ENCODE measurements at regions not wholly inside any gene's neighbourhood (a gene's known extent, or its start where the extent isn't known, plus 50 kb on each side); places are given as distances from the start of the nearest gene placed in this dataset.

DNA sequence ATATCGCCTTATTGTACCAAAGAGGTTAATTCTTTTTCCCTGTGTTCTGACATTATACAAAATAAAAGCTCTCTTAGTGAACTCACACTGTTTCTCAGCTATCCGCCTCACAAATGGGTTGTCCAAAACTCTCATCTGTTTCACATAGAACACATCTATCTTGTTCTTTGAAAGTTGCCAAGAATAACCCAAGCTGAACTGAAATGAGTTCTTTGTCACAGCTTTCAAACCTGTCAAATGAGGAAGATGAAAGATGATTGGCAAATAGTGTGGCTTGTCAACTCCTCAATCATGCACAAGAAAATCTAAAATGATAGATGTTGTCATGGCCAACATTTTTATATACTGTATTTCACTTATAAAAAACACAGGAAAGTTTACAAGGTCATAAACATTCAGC, 168.1 kb upstream of the OSTN start:
- H3K36me3 ChIP-seq (ENCODE audit: control insufficient read depth in 2 of 2, extremely low read depth in 1 of 2, insufficient read depth in 2 of 2, low read length in 2 of 2), result no peaks in the 10 kb centered on the region
- intact Hi-C loops (cut with micrococcal nuclease), result no loop called here
- no peaks in the 10 kb centered on the region for H3K9me3 ChIP-seq (replicated peaks; ENCODE audit: control insufficient read depth, insufficient read depth, low read length)
- no peaks in the 10 kb centered on the region for H3K27me3 ChIP-seq (ENCODE audit: control insufficient read depth in 2 of 2, insufficient read depth in 2 of 2, low read length in 2 of 2)
- H3K9me1 ChIP-seq (replicated peaks; ENCODE audit: control insufficient read depth, extremely low read depth, insufficient read depth, low read length), result no peaks in the 10 kb centered on the region
- no TSS peak for BruUV-seq (replicated peaks)
- ChIA-PET POLR2A (no interaction called here), CTCF (no interaction called here)
- H3K4me2 ChIP-seq (ENCODE audit: insufficient read depth, low read length), result no peak overlapping the region
- no peak for TF ChIP-seq MYC (IDR thresholded peaks at IDR 0.05; ENCODE audit: low read depth, low read length)
- no peak for TF ChIP-seq POLR2A (IDR thresholded peaks at IDR 0.05; ENCODE audit: low read depth, low read length)
- TF ChIP-seq FOS (IDR thresholded peaks at IDR 0.05; ENCODE audit: borderline replicate concordance, insufficient read depth, low read length), result no peak
- TF ChIP-seq POLR2AphosphoS5 (IDR thresholded peaks at IDR 0.05; ENCODE audit: insufficient read depth, low read depth, low read length), result no peak
- TF ChIP-seq, protein P1, sequence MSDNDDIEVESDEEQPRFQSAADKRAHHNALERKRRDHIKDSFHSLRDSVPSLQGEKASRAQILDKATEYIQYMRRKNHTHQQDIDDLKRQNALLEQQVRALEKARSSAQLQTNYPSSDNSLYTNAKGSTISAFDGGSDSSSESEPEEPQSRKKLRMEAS (IDR thresholded peaks at IDR 0.05; ENCODE audit: insufficient read depth, insufficient read length), result no peak
- no peak for TF ChIP-seq EZH2 (IDR thresholded peaks at IDR 0.05; ENCODE audit: borderline replicate concordance, low read depth, low read length, severe bottlenecking)
- no peaks in the 10 kb centered on the region for H3K79me2 ChIP-seq (ENCODE audit: control insufficient read depth, insufficient read depth, low read length)
- no peaks in the 10 kb centered on the region for H4K20me1 ChIP-seq (replicated peaks; ENCODE audit: control insufficient read depth, extremely low read depth, insufficient read depth, low read length)
- no peak overlapping the region for H3K27ac ChIP-seq (ENCODE audit: insufficient read depth, low read depth, low read length)
- no peak overlapping the region for H2AFZ ChIP-seq (ENCODE audit: low read depth, low read length)
- no peaks in the 10 kb centered on the region for H3K4me1 ChIP-seq (ENCODE audit: control insufficient read depth, extremely low read depth, insufficient read depth, low read length)
- no peak for FAIRE-seq
- H3K9ac ChIP-seq (replicated peaks; ENCODE audit: extremely low read depth, insufficient read depth, low read length), result no peak overlapping the region
- dilution Hi-C loops (cut with MboI; ENCODE audit: extremely low pct_ligation_motif_present, low sequenced_read_pairs), result no loop called here
- DNase-seq (ENCODE audit: low read depth, low spot score), result no peak
- no peak overlapping the region for H3K4me3 ChIP-seq (replicated peaks in 1 of 3; ENCODE audit: insufficient read depth in 1 of 3, low read depth in 1 of 3, low read length in 3 of 3)

DNA sequence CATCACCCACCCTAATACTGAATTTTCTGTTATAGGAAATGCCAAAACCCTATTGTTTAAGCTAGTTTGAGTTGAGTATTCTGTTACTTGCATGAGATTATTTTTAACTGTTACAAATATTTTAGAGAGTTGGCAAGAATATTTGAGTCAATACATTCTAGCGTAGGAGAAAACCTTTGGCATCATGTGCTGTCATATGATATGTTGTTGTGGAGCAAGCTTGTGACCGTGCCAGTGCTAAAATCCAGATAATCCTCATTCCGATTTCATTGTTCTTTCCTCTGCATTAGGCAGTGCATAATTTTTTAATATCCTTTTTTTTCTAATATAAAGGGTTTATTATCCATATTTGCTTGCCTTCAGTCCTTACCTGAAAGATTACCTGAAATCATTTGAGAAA, 168.0 kb upstream of the GMNC start:
- no peaks in the 10 kb centered on the region for H3K27me3 ChIP-seq (ENCODE audit: control insufficient read depth in 2 of 2, insufficient read depth in 2 of 2, low read length in 2 of 2)
- H3K4me3 ChIP-seq (replicated peaks in 1 of 3; ENCODE audit: insufficient read depth in 1 of 3, low read depth in 1 of 3, low read length in 3 of 3), result no peak overlapping the region
- CTCF ChIA-PET, result no interaction called here
- H3K27ac ChIP-seq (ENCODE audit: insufficient read depth, low read depth, low read length), result no peak overlapping the region
- DNase-seq (ENCODE audit: low read depth, low spot score), result no peak
- TF ChIP-seq JUN (IDR thresholded peaks at IDR 0.05; ENCODE audit: borderline replicate concordance, insufficient read depth, insufficient read length, low read depth) (no peak), MYC (IDR thresholded peaks at IDR 0.05; ENCODE audit: low read depth, low read length) (no peak), POLR2AphosphoS5 (IDR thresholded peaks at IDR 0.05; ENCODE audit: insufficient read depth, low read depth, low read length) (no peak), GATA2 (IDR thresholded peaks at IDR 0.05; ENCODE audit: insufficient read depth, insufficient read length, low read depth, low read length) (no peak), FOS (IDR thresholded peaks at IDR 0.05; ENCODE audit: borderline replicate concordance, insufficient read depth, low read length) (no peak), EZH2 (IDR thresholded peaks at IDR 0.05; ENCODE audit: borderline replicate concordance, low read depth, low read length, severe bottlenecking) (no peak), POLR2A (IDR thresholded peaks at IDR 0.05; ENCODE audit: low read depth, low read length) (no peak)
- TF ChIP-seq, protein P1 (IDR thresholded peaks at IDR 0.05; ENCODE audit: insufficient read depth, insufficient read length), result no peak
- TF ChIP-seq, protein P2, sequence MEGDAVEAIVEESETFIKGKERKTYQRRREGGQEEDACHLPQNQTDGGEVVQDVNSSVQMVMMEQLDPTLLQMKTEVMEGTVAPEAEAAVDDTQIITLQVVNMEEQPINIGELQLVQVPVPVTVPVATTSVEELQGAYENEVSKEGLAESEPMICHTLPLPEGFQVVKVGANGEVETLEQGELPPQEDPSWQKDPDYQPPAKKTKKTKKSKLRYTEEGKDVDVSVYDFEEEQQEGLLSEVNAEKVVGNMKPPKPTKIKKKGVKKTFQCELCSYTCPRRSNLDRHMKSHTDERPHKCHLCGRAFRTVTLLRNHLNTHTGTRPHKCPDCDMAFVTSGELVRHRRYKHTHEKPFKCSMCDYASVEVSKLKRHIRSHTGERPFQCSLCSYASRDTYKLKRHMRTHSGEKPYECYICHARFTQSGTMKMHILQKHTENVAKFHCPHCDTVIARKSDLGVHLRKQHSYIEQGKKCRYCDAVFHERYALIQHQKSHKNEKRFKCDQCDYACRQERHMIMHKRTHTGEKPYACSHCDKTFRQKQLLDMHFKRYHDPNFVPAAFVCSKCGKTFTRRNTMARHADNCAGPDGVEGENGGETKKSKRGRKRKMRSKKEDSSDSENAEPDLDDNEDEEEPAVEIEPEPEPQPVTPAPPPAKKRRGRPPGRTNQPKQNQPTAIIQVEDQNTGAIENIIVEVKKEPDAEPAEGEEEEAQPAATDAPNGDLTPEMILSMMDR (IDR thresholded peaks at IDR 0.05; ENCODE audit: extremely low read depth in 1 of 2, insufficient read depth in 1 of 2, low read depth in 1 of 2, low read length in 2 of 2), result no peak
- FAIRE-seq, result no peak
- intact Hi-C loops (cut with micrococcal nuclease) (no loop called here), dilution Hi-C loops (cut with MboI; ENCODE audit: extremely low pct_ligation_motif_present, low sequenced_read_pairs) (no loop called here)
- no peaks in the 10 kb centered on the region for H3K36me3 ChIP-seq (ENCODE audit: control insufficient read depth in 2 of 2, extremely low read depth in 1 of 2, insufficient read depth in 2 of 2, low read length in 2 of 2)
- H3K79me2 ChIP-seq (ENCODE audit: control insufficient read depth, insufficient read depth, low read length), result no peaks in the 10 kb centered on the region
- no peak overlapping the region for H3K9ac ChIP-seq (replicated peaks; ENCODE audit: extremely low read depth, insufficient read depth, low read length)
- no TSS peak for BruUV-seq (replicated peaks)
- H2AFZ ChIP-seq (ENCODE audit: low read depth, low read length), result no peak overlapping the region
- no peaks in the 10 kb centered on the region for H3K4me1 ChIP-seq (ENCODE audit: control insufficient read depth, extremely low read depth, insufficient read depth, low read length)
- no peaks in the 10 kb centered on the region for H3K9me3 ChIP-seq (replicated peaks; ENCODE audit: control insufficient read depth, insufficient read depth, low read length)
- H4K20me1 ChIP-seq (replicated peaks; ENCODE audit: control insufficient read depth, extremely low read depth, insufficient read depth, low read length), result no peaks in the 10 kb centered on the region
- no peaks in the 10 kb centered on the region for H3K9me1 ChIP-seq (replicated peaks; ENCODE audit: control insufficient read depth, extremely low read depth, insufficient read depth, low read length)
- POLR2A ChIA-PET, result no interaction called here
- H3K4me2 ChIP-seq (ENCODE audit: insufficient read depth, low read length), result no peak overlapping the region

Measured in endothelial cell of umbilical vein (primary cell).